GM19463 (cell line): ENCODE measurements at regions not wholly inside any gene's neighbourhood (a gene's known extent, or its start where the extent isn't known, plus 50 kb on each side); places are given as distances from the start of the nearest gene placed in this dataset.

Experiments
- ATAC-seq: cut with Tn5 transposase; IDR thresholded peaks from one replicate; pipeline ENCODE4 v1.9.1; 2021; ENCODE audit warnings: mild to moderate bottlenecking, moderate library complexity; ENCODE audit not compliant: unreplicated experiment

DNA sequence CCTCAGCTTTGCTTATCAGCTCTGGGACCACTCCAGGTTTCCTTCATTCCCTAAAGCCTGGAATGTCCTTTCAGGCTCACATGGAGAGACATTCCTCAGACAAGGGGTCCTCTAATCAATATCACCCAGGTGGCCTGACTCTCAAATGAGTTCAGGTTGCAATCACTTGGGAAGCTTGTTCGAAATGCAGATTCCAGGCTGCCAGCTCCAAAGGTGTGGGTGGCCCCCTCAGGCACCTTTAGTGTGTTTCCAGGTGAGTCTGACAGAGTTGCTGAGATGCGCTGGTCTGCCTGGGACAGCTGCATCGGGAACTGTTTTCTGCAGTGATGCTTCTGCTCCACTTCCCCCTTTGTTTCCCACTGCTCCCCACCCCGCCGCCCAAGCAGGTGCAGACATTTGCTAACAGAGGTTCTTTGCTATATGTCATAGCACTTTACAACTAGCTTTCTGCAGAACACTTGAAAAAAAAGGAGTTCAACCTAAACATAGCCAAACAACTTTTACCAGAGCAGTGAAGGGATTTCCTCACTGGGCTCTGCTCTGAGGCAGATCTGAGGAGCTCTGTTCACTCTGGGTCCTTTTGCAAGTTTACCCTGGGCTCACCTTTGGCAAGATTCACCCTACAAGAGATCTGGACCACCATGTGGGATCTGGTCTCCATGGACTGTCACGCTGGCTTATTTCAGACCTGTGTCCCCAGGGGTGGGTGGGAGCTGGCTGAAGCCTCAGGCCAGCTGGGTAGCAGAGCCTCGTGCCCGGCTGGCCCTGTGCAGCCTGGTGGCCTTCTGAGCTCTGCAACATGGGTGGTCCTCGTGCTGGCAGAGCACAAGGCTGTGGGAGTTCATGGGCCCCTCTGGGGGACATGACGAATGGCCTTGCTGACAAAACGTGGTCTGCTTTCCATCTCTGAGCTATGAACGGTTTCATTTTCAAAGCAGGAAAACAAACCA, 539.6 kb downstream of the CCDC171 start:
- ATAC-seq: no peak

DNA sequence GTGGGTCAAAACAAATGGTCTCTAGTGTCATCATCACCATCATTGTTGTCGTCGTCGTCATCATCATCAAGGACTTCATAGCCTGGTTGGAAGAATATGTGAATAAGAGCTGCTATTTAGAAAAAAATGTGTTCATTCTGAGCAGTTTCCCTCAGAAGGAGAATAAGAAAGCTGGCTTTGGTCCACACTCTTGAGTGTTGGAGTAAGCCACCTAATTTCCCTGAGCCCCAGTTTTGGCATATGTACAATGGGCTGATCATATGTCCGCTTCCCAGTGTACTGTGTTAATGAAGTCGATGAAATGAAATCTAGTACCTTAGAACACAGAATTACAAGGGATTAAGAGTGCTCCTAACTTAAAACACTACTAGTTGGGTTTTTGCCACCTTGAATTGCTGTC, 545.5 kb downstream of the CCDC171 start:
- no peak for ATAC-seq

DNA sequence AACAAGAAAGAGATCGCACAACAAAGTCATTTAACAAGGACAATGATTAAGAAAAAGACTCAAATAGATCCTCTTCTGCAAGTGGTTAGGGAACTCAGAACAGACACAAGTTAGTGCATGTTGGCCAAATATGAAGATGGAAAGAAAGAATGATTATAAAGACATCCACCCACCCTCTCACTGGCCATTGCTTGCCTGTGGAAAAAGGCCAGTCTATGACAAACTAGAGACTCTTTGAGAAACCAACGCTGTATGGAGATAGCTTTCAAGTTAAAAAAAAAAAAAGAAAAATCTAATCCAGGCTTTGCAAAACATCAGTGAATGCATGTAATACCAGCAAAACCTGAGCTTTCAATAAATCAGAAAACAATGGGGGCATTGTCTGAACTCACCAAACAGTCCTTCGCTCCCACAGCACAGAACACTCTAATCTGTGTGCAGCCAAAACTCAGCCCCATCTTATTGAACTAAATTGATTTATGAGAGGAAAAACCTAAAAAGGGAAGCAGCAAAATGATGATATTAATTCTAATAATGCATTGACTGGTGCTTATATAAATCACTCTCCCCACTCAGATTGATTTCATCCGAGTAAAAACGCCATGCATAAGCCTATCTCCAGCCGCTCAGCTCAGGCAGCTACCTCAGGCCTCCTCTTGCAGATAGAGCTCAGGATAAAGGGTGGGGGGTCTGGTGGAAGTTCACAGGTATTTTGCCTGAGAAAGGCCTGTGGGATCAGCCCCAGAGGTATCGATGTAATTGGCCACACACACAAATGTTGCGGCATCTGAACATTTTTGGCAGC, 547.1 kb downstream of the CCDC171 start:
- ATAC-seq: no peak

DNA sequence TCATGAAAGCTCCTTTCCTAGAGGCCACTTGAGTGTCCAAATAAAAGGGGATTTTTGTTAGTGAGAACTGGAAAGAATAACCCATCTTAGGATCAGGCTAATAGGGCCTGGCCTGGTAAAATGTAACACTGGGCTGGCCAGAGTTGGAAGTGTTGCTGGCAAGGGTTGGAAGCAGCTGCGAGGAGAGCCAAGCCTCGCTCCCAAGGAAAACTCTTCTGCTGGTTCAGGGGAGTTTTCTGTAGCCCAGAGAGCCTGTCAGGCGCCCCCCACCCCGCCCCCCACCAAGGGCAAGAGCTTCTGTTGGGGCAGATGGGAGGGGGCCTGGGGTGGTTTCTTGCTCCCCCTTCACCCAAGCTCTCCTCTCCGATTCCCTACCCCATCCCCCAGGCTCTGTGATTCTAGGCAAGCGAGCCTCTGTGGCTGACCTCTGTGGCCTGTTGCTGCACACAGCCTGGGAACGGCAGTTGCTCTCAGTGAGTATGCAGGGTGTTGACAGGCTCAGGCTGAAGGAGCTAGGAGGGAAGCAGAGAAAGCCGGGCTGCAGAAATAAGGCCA, 547.8 kb downstream of the CCDC171 start:
- ATAC-seq: no peak

DNA sequence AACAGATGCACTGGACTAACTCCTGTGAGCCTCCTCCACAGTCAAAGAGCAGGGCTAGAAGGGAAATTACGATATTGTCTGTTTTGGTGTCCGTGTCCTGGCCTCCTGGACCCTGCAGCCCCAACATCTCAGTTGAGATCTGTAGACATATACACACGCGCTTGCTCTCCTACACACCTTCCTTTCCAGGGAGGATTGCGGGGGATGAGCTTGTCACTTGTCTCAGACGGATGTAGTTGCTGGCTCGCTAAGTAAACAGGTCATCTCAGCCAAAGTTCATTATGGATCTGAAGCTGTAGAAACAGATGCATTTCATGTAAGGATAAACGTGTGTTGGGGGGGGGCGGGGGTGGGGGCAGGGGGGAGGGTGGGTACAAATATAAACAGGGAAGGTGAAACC, 549.3 kb downstream of the CCDC171 start:
- no peak for ATAC-seq

DNA sequence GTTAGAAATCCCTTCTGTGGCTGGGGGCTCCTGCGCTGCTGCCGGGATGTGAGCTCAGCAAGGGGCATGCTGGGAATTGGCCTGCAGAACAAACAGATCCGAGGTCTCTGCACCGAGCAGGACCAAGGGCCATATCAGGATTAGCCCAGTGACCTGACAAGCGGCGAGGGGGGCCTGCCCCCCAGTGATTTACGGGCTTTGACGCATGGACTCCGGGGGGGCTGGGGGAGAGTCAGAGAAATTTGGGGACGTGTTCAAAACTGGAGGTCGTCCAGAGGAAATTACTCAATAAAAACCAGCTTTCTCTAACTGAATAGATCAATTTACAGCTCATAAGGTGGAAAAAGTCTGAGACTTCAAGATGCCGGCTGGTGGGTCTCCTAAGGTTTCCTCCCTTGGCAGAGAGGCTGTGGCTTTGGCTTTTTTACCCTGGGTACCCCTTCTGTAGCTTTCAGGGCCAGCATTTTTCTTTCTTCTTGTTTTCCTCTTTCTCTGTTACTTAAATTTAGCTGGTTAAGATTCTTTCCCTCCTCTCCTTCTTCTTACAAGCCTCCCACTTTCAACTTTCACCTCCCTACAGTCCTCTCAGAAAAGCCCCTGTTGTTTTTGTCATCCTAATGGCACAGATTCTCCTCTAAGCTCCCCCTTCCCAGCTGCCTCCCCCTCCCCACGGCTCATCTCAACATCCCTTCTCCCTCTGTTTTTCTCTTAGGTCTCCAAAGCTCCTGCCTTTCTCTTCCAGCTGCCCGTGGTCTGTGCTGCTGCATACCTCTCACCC, 551.0 kb downstream of the CCDC171 start:
- ATAC-seq: no peak

DNA sequence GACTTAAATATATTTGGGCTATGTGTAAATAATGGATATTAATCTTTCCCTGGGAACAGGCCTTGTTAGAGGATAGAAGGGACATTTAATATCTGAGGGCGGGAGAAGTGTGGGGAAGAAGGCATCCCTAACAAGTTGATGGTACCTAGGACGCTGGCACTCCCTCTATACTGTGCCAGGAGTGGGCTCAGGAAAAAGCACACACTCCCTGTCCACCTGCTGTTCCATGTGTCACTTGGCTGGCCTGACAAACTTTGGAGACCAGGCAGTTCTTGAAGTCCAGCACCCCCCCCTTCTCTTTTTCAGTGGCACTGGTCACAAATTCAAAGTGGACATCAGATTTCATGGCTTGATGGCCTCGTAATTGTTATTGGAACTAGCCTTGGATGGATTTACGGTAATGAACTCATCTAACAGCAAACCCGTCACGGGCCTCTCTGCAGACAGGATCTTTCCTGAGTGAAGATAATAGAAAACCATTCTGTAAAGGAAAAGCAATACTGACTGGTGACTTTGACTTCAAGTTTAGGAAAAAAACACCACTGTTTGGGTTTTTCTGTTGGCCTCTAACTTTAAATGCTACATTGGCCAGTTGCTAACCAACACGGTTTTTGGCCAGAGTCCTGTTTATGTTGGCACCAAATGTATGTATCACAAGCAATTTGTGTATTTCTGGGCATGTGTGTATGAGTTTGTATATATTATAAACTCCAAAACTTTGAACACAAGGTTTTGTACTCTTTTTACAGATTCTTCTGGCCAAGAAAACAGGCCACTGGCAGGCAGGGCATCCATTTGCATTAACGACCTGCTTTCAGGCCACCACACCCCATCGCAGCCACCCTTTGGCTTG, 552.6 kb downstream of the CCDC171 start:
- no peak for ATAC-seq

DNA sequence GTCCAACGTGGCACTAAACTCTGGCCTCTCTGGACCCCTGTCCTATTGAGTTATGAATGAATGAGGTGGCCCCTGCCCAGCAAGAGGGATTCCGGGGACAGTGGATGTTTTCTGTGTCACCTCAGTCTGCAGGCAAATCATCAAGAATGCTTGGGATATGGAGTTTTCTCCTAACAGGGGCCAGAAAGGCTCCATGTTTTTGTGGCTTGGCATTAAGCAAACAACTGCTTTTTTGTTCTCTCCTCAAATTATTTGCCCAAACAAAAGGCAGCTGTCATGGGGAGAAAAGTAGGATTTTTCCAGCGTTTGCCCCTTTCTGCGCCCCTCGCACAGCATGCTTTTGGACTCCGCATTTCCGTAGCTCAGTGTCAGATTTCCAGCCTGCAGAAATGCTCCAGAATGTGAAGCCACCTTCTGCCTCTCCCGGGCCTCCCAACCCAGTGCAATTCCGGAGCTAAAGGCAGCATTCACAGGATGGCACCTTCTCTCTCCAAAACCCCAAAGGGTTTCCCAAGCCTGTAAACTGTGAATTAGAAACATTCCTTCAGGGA, 553.3 kb downstream of the CCDC171 start:
- ATAC-seq: no peak

DNA sequence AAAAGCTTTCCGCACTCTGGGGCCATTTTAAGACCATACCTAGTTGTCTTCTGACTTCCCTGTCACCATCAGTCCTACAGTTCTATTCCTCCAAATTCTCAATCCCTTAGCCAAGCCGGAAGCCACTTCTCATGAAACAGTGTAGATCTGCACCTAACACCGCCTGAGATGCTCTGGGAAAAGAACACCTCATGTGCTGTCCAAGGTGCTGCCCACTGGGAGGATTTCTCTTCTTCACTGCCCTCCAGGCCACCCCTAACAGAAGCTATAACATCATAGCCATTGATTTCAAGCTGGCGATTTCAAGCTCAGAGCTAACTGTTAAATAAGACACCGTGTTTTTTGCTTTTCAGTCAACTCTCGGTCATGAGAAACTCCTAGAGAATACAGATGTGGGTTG, 559.3 kb downstream of the CCDC171 start:
- no peak for ATAC-seq

DNA sequence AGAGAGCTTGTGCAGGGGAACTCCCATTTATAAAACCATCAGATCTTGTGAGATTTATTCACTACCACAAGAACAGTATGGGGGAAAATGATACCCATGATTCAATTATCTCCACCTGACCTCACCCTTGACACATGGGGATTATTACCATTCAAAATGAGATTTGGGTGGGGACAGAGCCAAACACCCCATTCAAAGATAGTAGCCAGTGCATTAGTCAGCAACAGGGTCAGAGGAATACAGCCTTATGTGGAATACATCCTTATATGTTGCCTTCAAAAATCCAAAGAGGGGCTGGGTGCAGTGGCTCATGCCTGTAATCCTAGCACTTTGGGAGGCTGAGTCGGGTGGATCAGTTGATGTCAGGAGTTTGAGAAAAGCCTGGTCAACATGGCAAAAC, 563.2 kb downstream of the CCDC171 start:
- ATAC-seq: no peak

DNA sequence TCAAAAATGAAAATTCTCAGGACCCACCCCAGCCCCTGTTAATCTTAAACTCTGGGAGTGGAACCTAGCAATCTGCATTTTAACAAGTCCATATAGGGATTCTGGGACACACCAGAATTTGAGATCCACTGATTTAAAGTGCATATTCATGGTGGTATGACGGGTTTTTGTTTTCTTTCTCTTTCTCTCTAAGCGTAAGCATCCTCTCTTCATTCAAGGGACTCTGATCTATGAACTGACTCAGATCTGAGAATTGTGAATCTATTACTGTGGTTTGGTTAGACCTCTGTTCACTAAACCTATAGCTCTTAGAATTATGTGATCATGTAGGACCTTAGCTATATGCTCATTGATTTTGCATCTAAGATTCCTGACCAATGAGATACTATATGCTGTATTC, 565.2 kb downstream of the CCDC171 start:
- no peak for ATAC-seq

DNA sequence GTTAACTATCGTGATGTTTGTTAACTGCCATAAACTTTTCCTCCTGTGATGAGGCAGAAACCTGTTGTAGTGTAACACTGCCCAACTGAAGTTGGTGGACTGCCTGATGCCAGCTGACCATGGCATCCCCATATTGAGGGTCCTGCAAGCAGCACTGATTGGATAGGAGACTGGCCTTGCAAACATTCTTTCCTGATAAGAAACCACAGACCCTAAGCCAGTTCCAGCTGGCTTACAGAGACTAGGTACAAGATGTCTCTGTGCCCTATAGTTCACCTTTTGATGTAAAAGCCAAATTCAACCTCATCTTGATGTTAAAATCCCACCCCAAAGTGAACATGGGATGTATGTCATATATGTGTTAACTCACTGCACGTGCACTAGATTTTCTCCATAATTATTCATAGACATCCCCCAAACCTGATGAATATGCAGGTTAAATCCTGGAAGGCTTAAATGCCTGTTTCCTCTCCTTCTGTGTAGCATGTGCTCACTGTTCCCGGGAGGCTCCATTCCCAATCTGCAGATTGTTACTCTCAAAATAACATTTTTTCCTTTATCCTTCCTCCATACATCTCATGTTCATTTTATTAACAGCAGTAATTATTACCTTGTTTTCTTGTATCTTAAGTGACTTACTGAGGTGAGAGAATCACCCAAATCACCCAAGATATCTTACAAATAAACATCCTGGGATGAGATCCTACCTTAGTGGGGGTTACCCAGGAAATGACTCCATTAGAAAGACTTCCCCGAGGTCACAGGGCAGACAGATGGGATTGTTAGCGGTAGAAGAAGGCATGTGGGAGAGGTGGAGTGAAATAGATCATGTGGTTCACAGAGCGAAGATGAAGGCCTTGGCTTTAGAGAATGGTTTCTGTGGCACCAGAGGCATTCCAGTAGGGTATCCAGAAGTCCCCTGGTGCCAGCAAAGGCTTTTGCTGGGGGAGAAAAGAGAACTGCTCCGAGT, 566.7 kb downstream of the CCDC171 start:
- no peak for ATAC-seq

DNA sequence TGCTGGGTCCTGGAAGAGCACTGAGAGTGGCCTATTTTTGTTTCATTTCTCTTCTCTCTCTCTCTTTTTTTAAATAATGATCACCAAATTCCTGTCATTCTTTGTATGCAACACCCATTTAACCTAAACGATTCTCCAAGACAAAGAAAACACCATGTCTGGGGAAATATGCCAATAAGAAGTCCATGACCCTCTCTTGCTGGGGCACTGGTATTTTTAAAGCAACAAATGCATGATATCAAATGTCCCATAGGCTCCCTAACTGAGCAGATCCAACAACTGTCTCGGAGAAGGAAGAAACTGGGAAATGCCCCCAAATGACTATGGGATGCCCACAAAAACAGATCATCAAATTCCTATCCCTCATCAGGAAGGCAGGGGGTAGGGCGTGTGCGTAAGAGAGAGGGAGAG, 567.4 kb downstream of the CCDC171 start:
- ATAC-seq: no peak

DNA sequence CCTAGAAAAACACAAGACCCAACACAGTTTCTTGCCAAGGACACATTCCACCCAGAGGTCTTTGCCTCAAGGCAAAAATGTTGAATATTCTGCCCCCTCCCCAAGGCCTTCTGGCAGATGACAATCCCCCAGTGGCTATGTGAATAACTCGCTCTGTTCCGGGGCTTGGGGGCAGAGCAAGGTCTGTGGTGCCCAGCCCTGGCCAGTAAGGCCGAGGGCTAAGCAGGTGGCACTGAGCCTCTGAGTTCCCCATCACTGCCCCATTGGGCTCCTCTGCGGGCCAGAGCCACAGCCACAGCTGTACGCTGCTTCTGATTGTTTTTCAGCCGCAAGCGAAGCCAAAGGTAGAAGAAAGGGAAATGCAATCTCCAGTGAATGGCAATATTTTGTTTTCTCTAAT, 567.9 kb downstream of the CCDC171 start:
- ATAC-seq: no peak

DNA sequence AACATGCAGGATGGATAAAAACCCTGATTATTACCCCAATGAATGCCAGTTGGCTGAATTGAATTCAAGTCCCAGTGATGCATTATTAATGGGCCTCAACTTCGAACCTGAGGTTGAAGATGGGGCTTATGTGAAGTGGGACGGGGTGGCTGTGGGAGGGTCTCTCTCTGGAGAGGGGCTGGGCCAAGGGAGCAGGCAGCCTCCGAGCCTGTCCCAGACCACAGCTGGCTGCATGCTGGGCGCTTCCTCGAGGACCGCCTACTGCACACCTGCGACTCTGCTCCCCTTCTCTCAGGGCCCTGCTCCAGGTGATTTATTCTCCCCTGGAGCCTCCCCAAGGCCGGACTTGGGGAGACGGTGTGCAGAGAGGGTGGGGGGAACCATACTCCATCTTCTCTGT, 568.3 kb downstream of the CCDC171 start:
- no peak for ATAC-seq

DNA sequence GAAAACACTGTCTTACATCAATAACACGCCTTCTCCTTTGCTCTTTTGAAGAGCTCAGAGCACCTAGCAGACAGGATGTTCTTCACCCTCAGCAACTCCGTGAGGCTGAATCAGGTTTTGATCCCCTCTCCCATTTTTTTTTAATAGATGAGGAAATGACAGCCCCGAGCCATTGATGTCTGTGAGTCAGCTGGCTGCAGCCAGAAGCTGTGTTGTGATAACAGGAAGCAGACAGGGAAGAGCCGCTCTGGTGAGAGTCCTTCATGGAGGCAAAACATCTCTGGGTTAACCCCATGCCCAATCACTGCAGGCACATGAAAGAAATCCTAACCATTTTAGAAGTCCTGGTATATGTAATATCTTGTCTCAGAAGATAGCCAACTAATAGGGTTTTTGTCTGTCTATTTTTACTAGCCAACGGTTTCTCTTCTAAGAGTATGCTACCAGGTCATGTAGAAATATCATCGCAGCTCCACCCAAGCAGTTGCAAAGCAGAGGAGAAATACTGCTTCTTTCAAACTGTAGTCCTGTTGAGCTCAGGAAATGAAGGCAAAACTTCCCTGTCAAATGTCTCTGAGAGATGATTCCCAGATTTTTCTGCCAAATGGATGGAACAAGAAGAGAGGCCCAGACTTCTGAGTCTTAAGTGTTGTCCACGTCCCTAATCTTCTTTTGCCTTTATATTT, 568.9 kb downstream of the CCDC171 start:
- ATAC-seq: no peak

DNA sequence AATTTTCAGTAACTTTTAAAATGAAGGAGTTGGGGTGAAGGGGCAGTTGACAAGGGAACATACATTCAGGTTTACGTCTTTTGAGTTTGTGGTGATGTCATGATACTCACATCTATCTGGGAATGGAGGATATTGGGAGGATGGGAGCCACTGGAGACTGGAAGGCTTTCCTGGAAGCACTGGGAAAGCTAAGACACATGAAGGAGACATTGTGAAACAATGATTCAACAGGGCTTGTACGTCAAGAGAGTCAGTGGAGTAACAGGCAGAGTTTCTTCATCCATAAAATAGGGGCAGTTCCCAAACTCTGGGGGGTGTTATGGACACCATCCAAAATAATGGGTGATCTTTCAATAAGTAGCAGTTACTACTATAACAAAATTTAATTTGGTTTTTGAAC, 572.8 kb downstream of the CCDC171 start:
- ATAC-seq: no peak

DNA sequence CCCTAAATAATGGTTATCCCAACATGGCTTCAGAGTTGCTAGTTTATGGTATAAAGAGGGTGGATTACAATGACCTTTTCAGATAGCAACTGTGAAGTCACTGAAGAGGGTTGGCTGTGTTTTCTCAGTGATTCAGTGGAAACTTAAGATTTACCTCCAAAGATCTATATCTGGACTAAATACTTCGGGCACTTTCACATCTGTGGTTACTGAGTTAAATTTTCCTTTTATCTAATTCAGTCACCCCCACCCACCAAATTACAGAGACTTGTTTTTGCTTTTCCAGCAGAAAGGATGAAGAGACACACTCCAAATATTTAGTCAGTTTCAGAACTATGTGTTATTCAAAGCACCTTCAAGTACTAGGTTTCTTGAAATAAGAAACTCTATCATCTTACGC, 573.2 kb downstream of the CCDC171 start:
- ATAC-seq: no peak
